H1 (cell line): ENCODE measurements at regions not wholly inside any gene's neighbourhood (a gene's known extent, or its start where the extent isn't known, plus 50 kb on each side); places are given as distances from the start of the nearest gene placed in this dataset.

ENCODE experiments used
- CTCF ChIA-PET: fragments of 300-600 bp; sonication (Branson Sonifier 250); formaldehyde crosslinking; loops from one replicate; lab custom pipeline; 2021; ENCODE audit not compliant: partially characterized antibody; lab: Charles Lee
- POLR2A ChIA-PET: fragments of 300-600 bp; sonication (Branson Sonifier 250); formaldehyde crosslinking; loops from one replicate; lab custom pipeline; 2021; ENCODE audit warnings: inconsistent platforms; ENCODE audit not compliant: partially characterized antibody; lab: Charles Lee
- DNase-seq, 2 experiments: peaks; one replicate each; pipeline versions ENCODE4 v3.0.0 to v3.0.0-alpha.2; 2010 to 2022; ENCODE audit warnings: low spot score in 2 of 2, low read depth in 1 of 2, mixed read lengths in 1 of 2
- FAIRE-seq: peaks from 2 replicates; lab custom pipeline; 2011; peaks lifted over from hg19 to GRCh38; lab: Jason Lieb, UNC
- H2AFZ ChIP-seq: 2 replicates; pipeline ENCODE4 v1.8.1; 2012; ENCODE audit warnings: low read length, inconsistent platforms
- H2AK5ac ChIP-seq: 2 replicates; pipeline ENCODE4 v1.6.1; 2013; ENCODE audit warnings: low read depth, low read length
- H2BK120ac ChIP-seq: replicated peaks from 2 replicates; pipeline ENCODE3; 2013; ENCODE audit warnings: low read depth, low read length, inconsistent platforms
- H2BK12ac ChIP-seq: 2 replicates; pipeline ENCODE4 v1.6.1; 2013; ENCODE audit warnings: low read depth, low read length
- H2BK15ac ChIP-seq: 2 replicates; pipeline ENCODE4 v1.6.1; 2013; ENCODE audit warnings: low read length
- H2BK20ac ChIP-seq: 2 replicates; pipeline ENCODE4 v1.6.1; 2013; ENCODE audit warnings: low read length
- H2BK5ac ChIP-seq: 2 replicates; pipeline ENCODE4 v1.6.1; 2013; ENCODE audit warnings: low read depth, low read length
- H3K14ac ChIP-seq: 2 replicates; pipeline ENCODE4 v1.6.1; 2013; ENCODE audit warnings: inconsistent platforms; ENCODE audit not compliant: insufficient read length
- H3K18ac ChIP-seq: 2 replicates; pipeline ENCODE4 v1.6.1; 2013; ENCODE audit warnings: low read length; ENCODE audit errors: extremely low read depth
- H3K23ac ChIP-seq: 2 replicates; pipeline ENCODE4 v1.6.1; 2013; ENCODE audit warnings: inconsistent platforms; ENCODE audit not compliant: insufficient read length
- H3K23me2 ChIP-seq: 2 replicates; pipeline ENCODE4 v1.6.1; 2013; ENCODE audit warnings: low read depth, low read length
- H3K27ac ChIP-seq: 2 replicates; pipeline ENCODE4 v1.6.1; 2011; ENCODE audit warnings: low read depth, low read length, inconsistent platforms
- H3K27me3 ChIP-seq, 4 experiments: replicated peaks in 1 of 4; 1 replicate in 1 of 4; 2 replicates in 3 of 4; pipeline versions ENCODE4 v1.6.1 to v1.8.1; 2011 to 2013; ENCODE audit warnings: low read length in 3 of 4, mild to moderate bottlenecking in 3 of 4, inconsistent platforms in 2 of 4, mixed read lengths in 2 of 4, moderate library complexity in 1 of 4; ENCODE audit not compliant: control insufficient read depth in 3 of 4, insufficient read depth in 3 of 4; ENCODE audit errors: extremely low read depth in 1 of 4
- H3K36me3 ChIP-seq, 4 experiments: 2 replicates each; pipeline versions ENCODE4 v1.6.1 to v1.8.1; 2011 to 2013; ENCODE audit warnings: mild to moderate bottlenecking in 4 of 4, low read length in 3 of 4, moderate library complexity in 2 of 4, control low read depth in 1 of 4, inconsistent platforms in 1 of 4; ENCODE audit not compliant: insufficient read depth in 4 of 4, control insufficient read depth in 2 of 4
- H3K4ac ChIP-seq: replicated peaks from 2 replicates; pipeline ENCODE3; 2013; ENCODE audit warnings: low read length, low read depth, mixed read lengths, inconsistent platforms; ENCODE audit not compliant: insufficient read length
- H3K4me1 ChIP-seq, 4 experiments: replicated peaks in 1 of 4; 1 replicate in 1 of 4; 2 replicates in 3 of 4; pipeline versions ENCODE4 v1.6.1 to v1.8.1; 2011 to 2013; ENCODE audit warnings: low read length in 3 of 4, inconsistent platforms in 2 of 4, mixed read lengths in 1 of 4; ENCODE audit not compliant: insufficient read depth in 4 of 4, control insufficient read depth in 3 of 4
- H3K4me2 ChIP-seq, 2 experiments: 2 replicates each; pipeline versions ENCODE4 v1.6.1 to v1.8.1; 2011 to 2013; ENCODE audit warnings: low read depth in 2 of 2, low read length in 2 of 2, control low read depth in 1 of 2, inconsistent platforms in 1 of 2, mild to moderate bottlenecking in 1 of 2; ENCODE audit not compliant: insufficient read depth in 1 of 2
- H3K4me3 ChIP-seq, 4 experiments: fragments of 200-600, 300-600 bp in 1 of 4; sonication (generic), shearing (Covaris generic), sonication (Bioruptor Twin) in 1 of 4; 2 replicates each; pipeline versions ENCODE4 v1.5.1 to v1.8.1; 2011 to 2016; ENCODE audit warnings: low read length in 4 of 4, low read depth in 3 of 4, control low read depth in 2 of 4, inconsistent platforms in 2 of 4, mild to moderate bottlenecking in 2 of 4, mixed read lengths in 1 of 4, moderate library complexity in 1 of 4; ENCODE audit not compliant: insufficient read depth in 2 of 4; ENCODE audit errors: extremely low read depth in 1 of 4
- H3K56ac ChIP-seq: replicated peaks from 2 replicates; pipeline ENCODE3; 2013; ENCODE audit warnings: low read depth, mild to moderate bottlenecking, mixed read lengths, low read length, inconsistent platforms; ENCODE audit not compliant: insufficient read length
- H3K79me1 ChIP-seq: 2 replicates; pipeline ENCODE4 v1.6.1; 2013; ENCODE audit warnings: low read depth, low read length, control low read depth
- H3K79me2 ChIP-seq, 2 experiments: 2 replicates each; pipeline versions ENCODE4 v1.6.1 to v1.8.1; 2012 to 2013; ENCODE audit warnings: low read length in 2 of 2, mild to moderate bottlenecking in 2 of 2, inconsistent platforms in 1 of 2; ENCODE audit not compliant: insufficient read depth in 2 of 2, control insufficient read depth in 1 of 2
- H3K9ac ChIP-seq, 4 experiments: replicated peaks in 1 of 4; 1 replicate in 1 of 4; 2 replicates in 3 of 4; pipeline versions ENCODE4 v1.6.1 to v1.8.1; 2011 to 2013; ENCODE audit warnings: low read depth in 3 of 4, low read length in 3 of 4, control low read depth in 2 of 4, mild to moderate bottlenecking in 2 of 4, moderate library complexity in 2 of 4, inconsistent platforms in 1 of 4; ENCODE audit errors: extremely low read depth in 1 of 4
- H3K9me3 ChIP-seq, 2 experiments: 2 replicates each; pipeline versions ENCODE4 v1.6.1 to v1.8.1; 2012 to 2013; ENCODE audit warnings: mild to moderate bottlenecking in 2 of 2, moderate library complexity in 2 of 2, control low read depth in 1 of 2, inconsistent platforms in 1 of 2, low read depth in 1 of 2, low read length in 1 of 2, mixed read lengths in 1 of 2; ENCODE audit not compliant: insufficient read depth in 2 of 2
- H4K20me1 ChIP-seq, 2 experiments: replicated peaks in 1 of 2; 2 replicates each; pipeline versions ENCODE3 to v1.8.1; 2011 to 2013; ENCODE audit warnings: inconsistent platforms in 2 of 2, low read length in 2 of 2, mild to moderate bottlenecking in 1 of 2; ENCODE audit not compliant: insufficient read depth in 2 of 2, control insufficient read depth in 1 of 2
- H4K5ac ChIP-seq: 2 replicates; pipeline ENCODE4 v1.6.1; 2013; ENCODE audit warnings: low read length, low read depth, mixed read lengths, inconsistent platforms; ENCODE audit not compliant: insufficient read length
- H4K8ac ChIP-seq: 2 replicates; pipeline ENCODE4 v1.8.0; 2013; ENCODE audit warnings: mild to moderate bottlenecking, moderate library complexity, low read length, inconsistent platforms; ENCODE audit not compliant: insufficient read depth; ENCODE audit errors: extremely low read depth
- H4K91ac ChIP-seq: replicated peaks from 2 replicates; pipeline ENCODE3; 2013; ENCODE audit warnings: low read length, mixed read lengths, inconsistent platforms; ENCODE audit not compliant: insufficient read length
- ASH2L ChIP-seq: fragments of 200-600, 300-600 bp; sonication (generic); IDR thresholded peaks from one replicate; pipeline ENCODE4 v1.7.1; 2017; ENCODE audit warnings: low read length
- BACH1 ChIP-seq: IDR thresholded peaks from 2 replicates; pipeline ENCODE4 v1.6.1; 2012; ENCODE audit warnings: low read length, improper control_type of control experiment
- CHD2 ChIP-seq: IDR thresholded peaks from 2 replicates; pipeline ENCODE4 v1.6.1; 2012; ENCODE audit warnings: low read length, improper control_type of control experiment
- POLR2AphosphoS5 ChIP-seq: IDR thresholded peaks from 2 replicates; pipeline ENCODE4 v1.6.1; 2011; ENCODE audit warnings: low read depth, low read length
- RXRA ChIP-seq: IDR thresholded peaks from 2 replicates; pipeline ENCODE4 v1.6.1; 2011; ENCODE audit warnings: low read depth, mild to moderate bottlenecking, low read length, moderate library complexity; ENCODE audit not compliant: insufficient read depth
- SP4 ChIP-seq: IDR thresholded peaks from 2 replicates; pipeline ENCODE4 v1.6.1; 2012; ENCODE audit warnings: low read length, inconsistent platforms
- YY1 ChIP-seq: IDR thresholded peaks from 2 replicates; pipeline ENCODE4 v1.6.1; 2011; ENCODE audit warnings: low read depth, mild to moderate bottlenecking, low read length
- WGBS, 2 experiments: shearing (Covaris generic) in 1 of 2; methylation state at CpG; one replicate each; pipeline versions ENCODE4 v1.1.6 to v1.1.7; 2013 to 2015; ENCODE audit warnings: low lambda C conversion rate in 2 of 2, mixed read lengths in 2 of 2, inconsistent platforms in 1 of 2, low coverage in 1 of 2, missing lambda C conversion rate in 1 of 2; ENCODE audit not compliant: insufficient replicate concordance in 2 of 2, insufficient coverage in 1 of 2, insufficient read length in 1 of 2; ENCODE audit errors: extremely low coverage in 1 of 2, missing lambda C conversion rate in 1 of 2; 5-methylcytosine and 5-hydroxymethylcytosine counted together

DNA sequence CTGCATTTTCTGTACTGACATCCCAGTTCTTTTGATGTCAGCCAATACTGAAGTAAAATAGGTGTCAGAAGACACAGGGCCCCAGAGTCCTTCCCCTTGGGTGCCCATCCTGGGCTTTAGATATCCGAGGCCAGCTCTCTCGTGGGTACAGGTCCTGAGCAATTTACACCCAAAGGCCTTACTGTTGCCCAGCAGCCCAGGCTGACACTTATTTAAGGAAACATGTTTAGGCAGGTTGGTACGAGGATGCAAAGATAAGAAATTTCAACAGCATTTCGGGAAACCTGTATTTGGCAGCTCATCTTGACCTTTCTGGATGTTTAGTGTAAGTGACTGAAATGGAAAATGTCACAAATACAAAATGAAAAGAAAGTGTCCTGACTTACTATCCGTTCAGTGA lies 130.0 kb upstream of the IL12A start:
- Histone ChIP-seq H3K23me2 (no peaks in the 10 kb centered on the region), H2AFZ (no peak overlapping the region), H3K56ac (no peak overlapping the region), H3K14ac (no peak overlapping the region), H2BK20ac (no peak overlapping the region), H3K4me1 (peaks cover 0 to 6% (median 4%) of the 10 kb centered on the region in 4 experiments; a peak in 3 of 7 replicates), H3K79me1 (peaks cover 5% of the 10 kb centered on the region; the same call in 1 of the 2 replicates), H3K27me3 (no peaks in the 10 kb centered on the region), H3K4ac (no peak overlapping the region), H3K23ac (no peak overlapping the region), H2BK120ac (no peak overlapping the region), H3K27ac (no peak overlapping the region), H3K36me3 (no peaks in the 10 kb centered on the region), H2AK5ac (no peak overlapping the region), H4K91ac (no peak overlapping the region), H2BK15ac (no peak overlapping the region), H4K8ac (no peak overlapping the region), H3K9ac (no peak overlapping the region), H3K9me3 (no peaks in the 10 kb centered on the region), H4K20me1 (peaks cover 0 to 4% of the 10 kb centered on the region in 2 experiments), H3K18ac (no peak overlapping the region), H3K4me3 (no peak overlapping the region), H2BK5ac (no peak overlapping the region), H4K5ac (no peak overlapping the region), H3K4me2 (no peak overlapping the region), H3K79me2 (peaks cover 0 to 22% of the 10 kb centered on the region in 2 experiments; a peak in 2 of 4 replicates), H2BK12ac (no peak overlapping the region)
- no peak for FAIRE-seq
- CTCF ChIA-PET: interaction anchor here (1.5 kb wide), 1 partner anchor 42 kb away, joined by 3 read pairs; no protein-coding TSS in a partner anchor
- POLR2A ChIA-PET: no interaction called here
- DNase-seq: no peak
- WGBS, 2 experiments: 93% methylated on average over 5 of the region's 5 CpGs; no CpG with 5 or more reads in 1 of the 2 experiments
- TF ChIP-seq CHD2 (no peak), POLR2AphosphoS5 (no peak), SP4 (no peak), ASH2L (no peak), RXRA (no peak), BACH1 (no peak), YY1 (no peak)
